Fibroblast of mammary gland (primary cell): ENCODE measurements at regions not wholly inside any gene's neighbourhood (a gene's known extent, or its start where the extent isn't known, plus 50 kb on each side); places are given as distances from the start of the nearest gene placed in this dataset.

Experiments
- DNase-seq: peaks from one replicate; pipeline ENCODE4 v3.0.0-alpha.2; 2010; ENCODE audit warnings: low read depth
- H3K4me3 ChIP-seq: 2 replicates; pipeline ENCODE4 v1.5.1; 2011; ENCODE audit warnings: low read depth, mild to moderate bottlenecking, low read length, moderate library complexity; ENCODE audit not compliant: control insufficient read depth
- CTCF ChIP-seq: conservative IDR thresholded peaks from 2 replicates; pipeline ENCODE4 v1.5.1; 2011; ENCODE audit warnings: low read depth, low read length, inconsistent platforms; ENCODE audit not compliant: control insufficient read depth, insufficient read depth

- H3K4me3 ChIP-seq, result no peak overlapping the region
- no peak for TF ChIP-seq CTCF
- DNase-seq, result no peak
These were observed 76.6 kb upstream of the INPP4B start for GRCh38 chr4:142922720-142923119.

GRCh38 chr4:142923619-142924018 lies 77.5 kb upstream of the INPP4B start:
- TF ChIP-seq CTCF, result no peak
- DNase-seq, result no peak
- no peak overlapping the region for H3K4me3 ChIP-seq

- DNase-seq, result no peak
- H3K4me3 ChIP-seq, result no peak overlapping the region
- TF ChIP-seq CTCF, result no peak
These were observed 79.1 kb upstream of the INPP4B start for GRCh38 chr4:142925161-142925560.

- no peak for TF ChIP-seq CTCF
- no peak overlapping the region for H3K4me3 ChIP-seq
- DNase-seq, result no peak
These were observed 81.6 kb upstream of the INPP4B start for GRCh38 chr4:142927721-142928120.

GRCh38 chr4:142929526-142929925 lies 83.4 kb upstream of the INPP4B start:
- no peak for TF ChIP-seq CTCF
- no peak for DNase-seq
- no peak overlapping the region for H3K4me3 ChIP-seq

- DNase-seq, result no peak
- H3K4me3 ChIP-seq, result no peak overlapping the region
- no peak for TF ChIP-seq CTCF
These were observed 87.1 kb upstream of the INPP4B start for GRCh38 chr4:142933207-142933606.
